ENCODE measurements at regions not wholly inside any gene's neighbourhood (a gene's known extent, or its start where the extent isn't known, plus 50 kb on each side); places are given as distances from the start of the nearest gene placed in this dataset.
"Not testable (repeated sequence)": the region's sequence is repeated elsewhere in the genome, so short reads cannot be mapped to it uniquely, and the experiment has no call there.

DNA sequence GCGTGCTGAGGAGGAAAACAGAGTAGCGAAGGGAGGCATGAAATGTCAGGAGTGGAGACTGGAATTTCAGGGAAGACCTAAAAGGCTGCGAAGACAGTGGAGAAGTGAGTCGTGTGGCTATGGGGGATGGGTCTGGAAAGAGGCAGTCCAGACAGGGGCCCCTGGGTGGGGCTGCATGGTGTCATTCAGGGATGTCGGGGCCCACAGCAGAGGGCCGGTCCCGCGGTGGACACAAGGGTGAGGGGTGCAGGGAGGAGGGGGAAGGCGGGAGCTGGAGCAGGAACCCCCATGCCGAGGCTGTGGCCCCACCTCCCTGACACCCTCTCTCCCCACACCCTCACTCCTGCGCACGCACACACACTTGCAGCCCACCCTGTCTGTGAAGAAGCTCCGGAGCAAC lies 476.4 kb downstream of the TP53TG3F start:
- POLR2A ChIA-PET (ENCODE audit: unreplicated experiment); H3F3A ChIP-seq (ENCODE audit: insufficient read depth, low read depth); H3K4me1 ChIP-seq (replicated peaks; ENCODE audit: insufficient read depth); H4K20me1 ChIP-seq (ENCODE audit: insufficient read depth); H3K79me2 ChIP-seq (ENCODE audit: low read depth); H3K4me2 ChIP-seq; H3K4me3 ChIP-seq; intact Hi-C loops (cut with micrococcal nuclease; ENCODE audit: unreplicated experiment); H2AFZ ChIP-seq; BruUV-seq (replicated peaks); CTCF ChIA-PET; H3K9me3 ChIP-seq (ENCODE audit: insufficient read depth, low read depth); DNase-seq; H3K36me3 ChIP-seq (ENCODE audit: low read depth); H3K27ac ChIP-seq; H3K9me2 ChIP-seq (ENCODE audit: insufficient read depth): not testable (repeated sequence)
- H3K27me3 ChIP-seq (ENCODE audit: insufficient read depth, low read depth): peaks cover 14% of the 10 kb centered on the region; the same call in 1 of the 2 replicates

DNA sequence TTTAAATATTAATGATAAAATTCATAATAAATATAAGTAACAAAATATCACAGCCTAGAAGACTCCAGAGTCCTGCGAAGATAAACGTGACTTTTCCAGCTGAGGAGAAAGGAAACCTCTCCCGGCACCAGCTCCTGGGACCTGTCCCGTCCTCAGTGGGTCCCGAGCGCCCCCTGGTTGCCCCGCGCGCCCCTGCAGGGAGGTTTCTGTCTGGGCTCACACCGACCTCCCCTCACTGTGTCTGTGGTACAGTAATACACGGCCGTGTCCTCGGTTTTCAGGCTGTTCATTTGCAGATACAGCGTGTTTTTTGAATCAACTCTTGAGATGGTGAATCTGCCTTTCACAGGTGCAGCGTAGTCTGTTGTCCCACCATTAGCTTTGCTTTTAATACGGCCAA lies 478.7 kb downstream of the TP53TG3F start:
- intact Hi-C loops (cut with micrococcal nuclease; ENCODE audit: unreplicated experiment); H3K4me3 ChIP-seq; H3K36me3 ChIP-seq (ENCODE audit: low read depth); H3K9me2 ChIP-seq (ENCODE audit: insufficient read depth); CTCF ChIA-PET; H2AFZ ChIP-seq; H4K20me1 ChIP-seq (ENCODE audit: insufficient read depth); H3K27ac ChIP-seq; H3K4me1 ChIP-seq (replicated peaks; ENCODE audit: insufficient read depth); POLR2A ChIA-PET (ENCODE audit: unreplicated experiment); H3K4me2 ChIP-seq; H3K9me3 ChIP-seq (ENCODE audit: insufficient read depth, low read depth); BruUV-seq (replicated peaks); H3F3A ChIP-seq (ENCODE audit: insufficient read depth, low read depth); H3K79me2 ChIP-seq (ENCODE audit: low read depth): not testable (repeated sequence)
- TF ChIP-seq, protein P1, sequence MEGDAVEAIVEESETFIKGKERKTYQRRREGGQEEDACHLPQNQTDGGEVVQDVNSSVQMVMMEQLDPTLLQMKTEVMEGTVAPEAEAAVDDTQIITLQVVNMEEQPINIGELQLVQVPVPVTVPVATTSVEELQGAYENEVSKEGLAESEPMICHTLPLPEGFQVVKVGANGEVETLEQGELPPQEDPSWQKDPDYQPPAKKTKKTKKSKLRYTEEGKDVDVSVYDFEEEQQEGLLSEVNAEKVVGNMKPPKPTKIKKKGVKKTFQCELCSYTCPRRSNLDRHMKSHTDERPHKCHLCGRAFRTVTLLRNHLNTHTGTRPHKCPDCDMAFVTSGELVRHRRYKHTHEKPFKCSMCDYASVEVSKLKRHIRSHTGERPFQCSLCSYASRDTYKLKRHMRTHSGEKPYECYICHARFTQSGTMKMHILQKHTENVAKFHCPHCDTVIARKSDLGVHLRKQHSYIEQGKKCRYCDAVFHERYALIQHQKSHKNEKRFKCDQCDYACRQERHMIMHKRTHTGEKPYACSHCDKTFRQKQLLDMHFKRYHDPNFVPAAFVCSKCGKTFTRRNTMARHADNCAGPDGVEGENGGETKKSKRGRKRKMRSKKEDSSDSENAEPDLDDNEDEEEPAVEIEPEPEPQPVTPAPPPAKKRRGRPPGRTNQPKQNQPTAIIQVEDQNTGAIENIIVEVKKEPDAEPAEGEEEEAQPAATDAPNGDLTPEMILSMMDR (conservative IDR thresholded peaks at IDR 0.05): peak; percentile 43; the same call in 1 of the 2 replicates
- DNase-seq: peak in 1 of 2 experiments; percentile 38
- H3K27me3 ChIP-seq (ENCODE audit: insufficient read depth, low read depth): peaks cover 14% of the 10 kb centered on the region; the same call in 1 of the 2 replicates

DNA sequence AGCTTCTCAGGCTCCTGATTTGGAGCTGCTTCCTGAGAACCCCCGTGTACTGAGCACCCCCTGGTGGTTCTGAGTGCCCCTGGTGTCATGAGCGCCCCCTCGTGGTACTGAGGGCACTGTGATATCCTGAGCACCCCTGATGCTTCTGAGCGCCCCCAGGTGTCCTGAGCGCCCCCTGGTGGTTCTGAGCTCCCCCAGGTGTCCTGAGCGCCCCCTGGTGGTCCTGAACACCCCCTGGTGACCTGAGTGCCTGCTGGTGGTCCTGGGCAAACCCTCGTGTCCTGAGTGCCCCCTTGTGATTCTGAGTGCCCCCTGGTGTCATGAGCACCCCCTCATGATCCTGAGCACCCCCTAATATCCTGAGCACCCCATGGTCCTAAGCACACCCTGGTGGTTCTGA lies 502.1 kb downstream of the TP53TG3F start:
- H3F3A ChIP-seq (ENCODE audit: insufficient read depth, low read depth); H3K27me3 ChIP-seq (ENCODE audit: insufficient read depth, low read depth); H4K20me1 ChIP-seq (ENCODE audit: insufficient read depth); H3K79me2 ChIP-seq (ENCODE audit: low read depth); H3K9me3 ChIP-seq (ENCODE audit: insufficient read depth, low read depth); H2AFZ ChIP-seq; H3K4me2 ChIP-seq; BruUV-seq (replicated peaks); intact Hi-C loops (cut with micrococcal nuclease; ENCODE audit: unreplicated experiment); POLR2A ChIA-PET (ENCODE audit: unreplicated experiment); H3K4me1 ChIP-seq (replicated peaks; ENCODE audit: insufficient read depth); H3K36me3 ChIP-seq (ENCODE audit: low read depth); H3K9me2 ChIP-seq (ENCODE audit: insufficient read depth); H3K4me3 ChIP-seq; H3K27ac ChIP-seq; CTCF ChIA-PET: not testable (repeated sequence)
- DNase-seq: peak in 1 of 2 experiments; percentile 20
- TF ChIP-seq, protein P1 (conservative IDR thresholded peaks at IDR 0.05): peak; percentile 40

DNA sequence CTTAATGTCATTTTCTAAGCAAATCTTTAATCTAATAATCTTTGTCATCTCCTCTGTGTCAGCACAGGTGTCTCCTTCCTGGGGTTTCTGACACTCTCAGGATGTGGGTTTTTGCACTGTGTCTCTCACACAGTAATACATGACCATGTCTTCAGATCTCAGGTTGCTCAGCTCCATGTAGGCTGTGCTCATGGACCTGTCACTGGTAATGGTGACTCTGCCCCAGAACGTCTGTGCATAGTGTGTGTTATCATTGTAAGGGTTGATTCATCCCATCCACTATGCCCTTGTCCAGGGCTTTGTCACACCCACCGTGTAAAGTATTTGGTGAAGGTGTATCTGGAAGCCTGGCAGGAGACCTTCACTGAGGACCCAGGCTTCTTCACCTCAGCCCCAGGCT lies 506.1 kb downstream of the TP53TG3F start:
- H3K4me1 ChIP-seq (replicated peaks; ENCODE audit: insufficient read depth); H4K20me1 ChIP-seq (ENCODE audit: insufficient read depth); H3K9me2 ChIP-seq (ENCODE audit: insufficient read depth); H3K27ac ChIP-seq; H3K79me2 ChIP-seq (ENCODE audit: low read depth); intact Hi-C loops (cut with micrococcal nuclease; ENCODE audit: unreplicated experiment); POLR2A ChIA-PET (ENCODE audit: unreplicated experiment); H3F3A ChIP-seq (ENCODE audit: insufficient read depth, low read depth); CTCF ChIA-PET; H3K27me3 ChIP-seq (ENCODE audit: insufficient read depth, low read depth); BruUV-seq (replicated peaks); H2AFZ ChIP-seq; DNase-seq; H3K9me3 ChIP-seq (ENCODE audit: insufficient read depth, low read depth); H3K36me3 ChIP-seq (ENCODE audit: low read depth); H3K4me3 ChIP-seq; H3K4me2 ChIP-seq: not testable (repeated sequence)

DNA sequence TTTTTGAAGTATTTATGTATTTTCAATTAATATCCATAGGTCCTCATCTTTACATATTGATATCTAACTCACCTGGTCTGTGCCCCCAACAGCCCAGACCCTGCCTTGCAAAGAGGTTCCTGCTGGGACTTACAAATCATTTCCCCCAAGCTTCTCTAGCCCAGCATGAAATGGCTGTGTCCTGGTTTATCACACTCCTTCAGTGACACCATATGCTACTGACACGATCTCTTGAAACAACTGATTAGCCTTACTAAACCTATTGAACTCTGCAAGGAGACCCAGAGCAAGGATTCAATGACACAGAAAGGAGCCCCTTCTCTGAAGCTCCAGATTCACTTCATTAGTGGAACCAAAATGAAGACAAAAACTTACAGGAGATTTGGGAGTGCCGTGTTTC lies 507.4 kb downstream of the TP53TG3F start:
- POLR2A ChIA-PET (ENCODE audit: unreplicated experiment); H3K27me3 ChIP-seq (ENCODE audit: insufficient read depth, low read depth); DNase-seq: not testable (repeated sequence)

DNA sequence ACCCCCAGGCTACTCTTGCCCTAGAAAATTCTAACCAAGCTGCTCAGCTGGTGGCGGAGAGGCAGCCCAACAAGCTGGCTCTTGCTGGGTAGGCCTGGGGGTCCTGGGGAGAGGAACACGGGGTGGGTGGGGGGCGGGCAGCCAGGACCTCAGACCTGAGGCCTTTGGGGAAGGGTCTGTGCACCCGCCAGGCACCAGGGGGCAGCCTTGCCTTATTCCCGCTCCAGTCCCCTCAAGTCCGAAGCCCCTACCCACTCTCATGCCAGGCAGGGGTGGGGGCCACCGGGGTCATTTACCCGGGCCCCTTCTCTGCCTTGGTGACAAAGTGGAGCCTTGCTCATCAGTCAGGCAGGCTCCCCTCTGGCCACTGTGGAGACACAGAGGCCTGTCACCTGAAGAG lies 515.1 kb downstream of the TP53TG3F start:
- H3K9me2 ChIP-seq (ENCODE audit: insufficient read depth); H3K4me3 ChIP-seq; H4K20me1 ChIP-seq (ENCODE audit: insufficient read depth); H3K9me3 ChIP-seq (ENCODE audit: insufficient read depth, low read depth); H3K4me1 ChIP-seq (replicated peaks; ENCODE audit: insufficient read depth); H3K4me2 ChIP-seq; intact Hi-C loops (cut with micrococcal nuclease; ENCODE audit: unreplicated experiment); H3K79me2 ChIP-seq (ENCODE audit: low read depth); H3F3A ChIP-seq (ENCODE audit: insufficient read depth, low read depth); H3K27me3 ChIP-seq (ENCODE audit: insufficient read depth, low read depth); DNase-seq; CTCF ChIA-PET; BruUV-seq (replicated peaks); POLR2A ChIA-PET (ENCODE audit: unreplicated experiment); H3K27ac ChIP-seq; H3K36me3 ChIP-seq (ENCODE audit: low read depth); H2AFZ ChIP-seq: not testable (repeated sequence)

More for the DNA sequence above, 507.4 kb downstream of the TP53TG3F start:
- H3K36me3 ChIP-seq (ENCODE audit: low read depth); BruUV-seq (replicated peaks); CTCF ChIA-PET; intact Hi-C loops (cut with micrococcal nuclease; ENCODE audit: unreplicated experiment); H2AFZ ChIP-seq; H3K4me1 ChIP-seq (replicated peaks; ENCODE audit: insufficient read depth); H3K4me3 ChIP-seq; H3K79me2 ChIP-seq (ENCODE audit: low read depth); H4K20me1 ChIP-seq (ENCODE audit: insufficient read depth); H3K9me2 ChIP-seq (ENCODE audit: insufficient read depth); H3K4me2 ChIP-seq; H3K9me3 ChIP-seq (ENCODE audit: insufficient read depth, low read depth); H3F3A ChIP-seq (ENCODE audit: insufficient read depth, low read depth); H3K27ac ChIP-seq: not testable (repeated sequence)
